ENCODE measurements at regions not wholly inside any gene's neighbourhood (a gene's known extent, or its start where the extent isn't known, plus 50 kb on each side); places are given as distances from the start of the nearest gene placed in this dataset.
"Not testable (repeated sequence)": the region's sequence is repeated elsewhere in the genome, so short reads cannot be mapped to it uniquely, and the experiment has no call there.

- DNase-seq (ENCODE audit: low spot score): not testable (repeated sequence)
These were observed 119.1 kb upstream of the RMDN2 start for GRCh38 chr2:37806004-37806403.

GRCh38 chr2:37809525-37809924 lies 115.6 kb upstream of the RMDN2 start:
- DNase-seq (ENCODE audit: low spot score): no peak

GRCh38 chr2:37809931-37810570 lies 115.0 kb upstream of the RMDN2 start:
- no peak for DNase-seq (ENCODE audit: low spot score)

GRCh38 chr2:37812414-37812813 lies 112.7 kb upstream of the RMDN2 start:
- no peak for DNase-seq (ENCODE audit: low spot score)

- no peak for DNase-seq (ENCODE audit: low spot score)
These were observed 112.0 kb upstream of the RMDN2 start for GRCh38 chr2:37812941-37813730.

GRCh38 chr2:37816036-37816435 lies 109.1 kb upstream of the RMDN2 start:
- DNase-seq (ENCODE audit: low spot score): no peak

GRCh38 chr2:37816686-37817085 lies 108.4 kb upstream of the RMDN2 start:
- no peak for DNase-seq (ENCODE audit: low spot score)

- no peak for DNase-seq (ENCODE audit: low spot score)
These were observed 105.9 kb upstream of the RMDN2 start for GRCh38 chr2:37819186-37819585.

GRCh38 chr2:37820471-37820986 lies 104.6 kb upstream of the RMDN2 start:
- no peak for DNase-seq (ENCODE audit: low spot score)

- no peak for DNase-seq (ENCODE audit: low spot score)
These were observed 99.5 kb upstream of the RMDN2 start for GRCh38 chr2:37825586-37825985.

- no peak for DNase-seq (ENCODE audit: low spot score)
These were observed 98.5 kb upstream of the RMDN2 start for GRCh38 chr2:37826611-37827010.

GRCh38 chr2:37827455-37827854 lies 97.6 kb upstream of the RMDN2 start:
- DNase-seq (ENCODE audit: low spot score): no peak

GRCh38 chr2:37827911-37828511 lies 97.1 kb upstream of the RMDN2 start:
- no peak for DNase-seq (ENCODE audit: low spot score)

- peak; percentile 4 for DNase-seq (ENCODE audit: low spot score)
These were observed 95.9 kb upstream of the RMDN2 start for GRCh38 chr2:37829202-37829601.

GRCh38 chr2:37829616-37830395 lies 95.3 kb upstream of the RMDN2 start:
- no peak for DNase-seq (ENCODE audit: low spot score)

- DNase-seq (ENCODE audit: low spot score): no peak
These were observed 94.5 kb upstream of the RMDN2 start for GRCh38 chr2:37830636-37831035.

GRCh38 chr2:37831081-37831780 lies 93.9 kb upstream of the RMDN2 start:
- no peak for DNase-seq (ENCODE audit: low spot score)

GRCh38 chr2:37832590-37833197 lies 92.4 kb upstream of the RMDN2 start:
- peak; percentile 92 for DNase-seq (ENCODE audit: low spot score)

GRCh38 chr2:37833423-37833822 lies 91.7 kb upstream of the RMDN2 start:
- DNase-seq (ENCODE audit: low spot score): no peak

- DNase-seq (ENCODE audit: low spot score): no peak
These were observed 88.8 kb upstream of the RMDN2 start for GRCh38 chr2:37836270-37836669.

- DNase-seq (ENCODE audit: low spot score): no peak
These were observed 88.4 kb upstream of the RMDN2 start for GRCh38 chr2:37836711-37837110.
